GM21717 (cell line): ENCODE measurements at regions not wholly inside any gene's neighbourhood (a gene's known extent, or its start where the extent isn't known, plus 50 kb on each side); places are given as distances from the start of the nearest gene placed in this dataset.

Experiments
- ATAC-seq: cut with Tn5 transposase; IDR thresholded peaks from one replicate; pipeline ENCODE4 v1.9.1; 2021; ENCODE audit warnings: mild to moderate bottlenecking, moderate library complexity; ENCODE audit not compliant: unreplicated experiment

- ATAC-seq: no peak
Observed at GRCh38 chr3:106575029-106575428, 706.2 kb upstream of the CBLB start.

- ATAC-seq: no peak
Observed at GRCh38 chr3:106577241-106577640, 708.4 kb upstream of the CBLB start.

GRCh38 chr3:106578911-106579310 is 710.1 kb upstream of the CBLB start:
- ATAC-seq: no peak

GRCh38 chr3:106582151-106582550 is 713.3 kb upstream of the CBLB start:
- no peak for ATAC-seq

GRCh38 chr3:106587551-106587950 is 718.7 kb upstream of the CBLB start:
- ATAC-seq: no peak

GRCh38 chr3:106588739-106589138 is 719.9 kb upstream of the CBLB start:
- ATAC-seq: no peak

- no peak for ATAC-seq
Observed at GRCh38 chr3:106589311-106589942, 720.6 kb upstream of the CBLB start.

- ATAC-seq: no peak
Observed at GRCh38 chr3:106590216-106590615, 721.4 kb upstream of the CBLB start.

- no peak for ATAC-seq
Observed at GRCh38 chr3:106593381-106593780, 724.6 kb upstream of the CBLB start.

GRCh38 chr3:106609666-106610301 is 741.0 kb upstream of the CBLB start:
- peak; percentile 77 for ATAC-seq

GRCh38 chr3:106610362-106610959 is 741.6 kb upstream of the CBLB start:
- ATAC-seq: no peak

- no peak for ATAC-seq
Observed at GRCh38 chr3:106611116-106611515, 742.3 kb upstream of the CBLB start.

GRCh38 chr3:106611841-106612240 is 743.0 kb upstream of the CBLB start:
- no peak for ATAC-seq

GRCh38 chr3:106616556-106616955 is 747.7 kb upstream of the CBLB start:
- no peak for ATAC-seq

GRCh38 chr3:106617276-106617675 is 748.5 kb upstream of the CBLB start:
- no peak for ATAC-seq

GRCh38 chr3:106620646-106621045 is 751.8 kb upstream of the CBLB start:
- ATAC-seq: no peak

GRCh38 chr3:106624154-106624553 is 753.1 kb upstream of the CCDC54 start:
- ATAC-seq: no peak

- ATAC-seq: no peak
Observed at GRCh38 chr3:106628407-106628806, 748.8 kb upstream of the CCDC54 start.

GRCh38 chr3:106629215-106629832 is 747.9 kb upstream of the CCDC54 start:
- ATAC-seq: peak; percentile 94

GRCh38 chr3:106631373-106632108 is 745.7 kb upstream of the CCDC54 start:
- ATAC-seq: no peak

GRCh38 chr3:106635271-106635670 is 742.0 kb upstream of the CCDC54 start:
- peak; percentile 78 for ATAC-seq
